ENCODE measurements at regions not wholly inside any gene's neighbourhood (a gene's known extent, or its start where the extent isn't known, plus 50 kb on each side); places are given as distances from the start of the nearest gene placed in this dataset.

DNA sequence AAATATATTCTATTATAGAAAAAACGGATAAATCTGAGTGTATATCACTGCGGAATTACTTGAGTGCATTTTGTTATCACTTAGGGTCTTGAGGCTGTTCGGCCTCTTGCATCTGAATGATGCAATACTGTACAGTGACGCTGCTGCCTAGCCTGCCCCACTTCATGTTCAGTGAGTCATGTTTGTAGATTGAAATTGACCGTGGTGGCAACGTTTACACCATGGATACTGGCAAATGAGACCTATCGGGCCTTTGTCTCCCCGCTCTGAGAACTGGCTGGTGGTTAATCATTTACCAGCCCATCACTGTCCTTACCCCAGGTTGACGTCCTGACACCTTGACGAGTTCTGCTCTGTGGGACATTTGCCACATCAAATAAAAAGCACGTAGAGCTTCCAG lies 510.1 kb upstream of the ADAMTS16 start:
- TF ChIP-seq POLR2A (IDR thresholded peaks at IDR 0.05; ENCODE audit: low read depth, low read length) = no peak
- TF ChIP-seq, protein P1, sequence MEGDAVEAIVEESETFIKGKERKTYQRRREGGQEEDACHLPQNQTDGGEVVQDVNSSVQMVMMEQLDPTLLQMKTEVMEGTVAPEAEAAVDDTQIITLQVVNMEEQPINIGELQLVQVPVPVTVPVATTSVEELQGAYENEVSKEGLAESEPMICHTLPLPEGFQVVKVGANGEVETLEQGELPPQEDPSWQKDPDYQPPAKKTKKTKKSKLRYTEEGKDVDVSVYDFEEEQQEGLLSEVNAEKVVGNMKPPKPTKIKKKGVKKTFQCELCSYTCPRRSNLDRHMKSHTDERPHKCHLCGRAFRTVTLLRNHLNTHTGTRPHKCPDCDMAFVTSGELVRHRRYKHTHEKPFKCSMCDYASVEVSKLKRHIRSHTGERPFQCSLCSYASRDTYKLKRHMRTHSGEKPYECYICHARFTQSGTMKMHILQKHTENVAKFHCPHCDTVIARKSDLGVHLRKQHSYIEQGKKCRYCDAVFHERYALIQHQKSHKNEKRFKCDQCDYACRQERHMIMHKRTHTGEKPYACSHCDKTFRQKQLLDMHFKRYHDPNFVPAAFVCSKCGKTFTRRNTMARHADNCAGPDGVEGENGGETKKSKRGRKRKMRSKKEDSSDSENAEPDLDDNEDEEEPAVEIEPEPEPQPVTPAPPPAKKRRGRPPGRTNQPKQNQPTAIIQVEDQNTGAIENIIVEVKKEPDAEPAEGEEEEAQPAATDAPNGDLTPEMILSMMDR (IDR thresholded peaks at IDR 0.05; ENCODE audit: extremely low read depth in 1 of 2, insufficient read depth in 1 of 2, low read depth in 1 of 2, low read length in 2 of 2) = no peak
- no peak for TF ChIP-seq EZH2 (IDR thresholded peaks at IDR 0.05; ENCODE audit: borderline replicate concordance, low read depth, low read length, severe bottlenecking)
- no peak for TF ChIP-seq POLR2AphosphoS5 (IDR thresholded peaks at IDR 0.05; ENCODE audit: insufficient read depth, low read depth, low read length)
- TF ChIP-seq GATA2 (IDR thresholded peaks at IDR 0.05; ENCODE audit: insufficient read depth, insufficient read length, low read depth, low read length) = no peak
- TF ChIP-seq JUN (IDR thresholded peaks at IDR 0.05; ENCODE audit: borderline replicate concordance, insufficient read depth, insufficient read length, low read depth) = no peak
- TF ChIP-seq MAX (IDR thresholded peaks at IDR 0.05; ENCODE audit: insufficient read depth, insufficient read length) = no peak
